Activated CD8-positive, alpha-beta T cell treated with anti-CD3 and anti-CD28 coated beads for 36 hours (primary cell): ENCODE measurements at regions not wholly inside any gene's neighbourhood (a gene's known extent, or its start where the extent isn't known, plus 50 kb on each side); places are given as distances from the start of the nearest gene placed in this dataset.
"Not testable (repeated sequence)": the region's sequence is repeated elsewhere in the genome, so short reads cannot be mapped to it uniquely, and the experiment has no call there.

Experiments
- ATAC-seq: fragments of 200-7000 bp; cut with Tn5 transposase; one replicate; pipeline ENCODE4 v1.10.0; 2021; ENCODE audit warnings: mild to moderate bottlenecking, moderate library complexity
- CTCF ChIA-PET: fragments of 350-600 bp; sonication (Branson Sonifier 250); formaldehyde crosslinking; loops from one replicate; lab custom pipeline; 2021; ENCODE audit warnings: antibody characterized with exemption; lab: Charles Lee
- POLR2A ChIA-PET: fragments of 350-600 bp; sonication (Branson Sonifier 250); formaldehyde crosslinking; loops from one replicate; lab custom pipeline; 2021; ENCODE audit warnings: antibody characterized with exemption; lab: Charles Lee
- DNase-seq: peaks from one replicate; pipeline ENCODE4 v3.0.0-alpha.2; 2020
- H3K27ac Mint-ChIP-seq: one replicate; pipeline ENCODE4 v1.8.0; 2021; ENCODE audit warnings: mild to moderate bottlenecking, mixed read lengths
- H3K27me3 Mint-ChIP-seq: one replicate; pipeline ENCODE4 v1.8.0; 2021; ENCODE audit warnings: mixed read lengths
- H3K36me3 Mint-ChIP-seq: one replicate; pipeline ENCODE4 v1.8.0; 2021; ENCODE audit warnings: low read depth, mixed read lengths
- H3K4me1 Mint-ChIP-seq: one replicate; pipeline ENCODE4 v1.8.0; 2021; ENCODE audit warnings: low read depth, mixed read lengths
- H3K4me3 Mint-ChIP-seq: one replicate; pipeline ENCODE4 v1.8.0; 2021; ENCODE audit warnings: mild to moderate bottlenecking, moderate library complexity, mixed read lengths
- H3K9me3 Mint-ChIP-seq: one replicate; pipeline ENCODE4 v1.8.0; 2021; ENCODE audit warnings: mixed read lengths
- intact Hi-C: fragments of 100-400 bp; cut with micrococcal nuclease; formaldehyde crosslinking; loops from one replicate; pipeline ENCODE4 v1.10.0; 2022
- TF ChIP-seq, protein P1 (sequence below): fragments of 200-600 bp; IDR thresholded peaks from one replicate; pipeline ENCODE4 v1.8.0; 2022; ENCODE audit warnings: antibody characterized with exemption, mild to moderate bottlenecking

- Mint-ChIP-seq H3K9me3 (peaks cover 2% of the 10 kb centered on the region), H3K27me3 (no peaks in the 10 kb centered on the region)
- POLR2A ChIA-PET = no interaction called here
Measured at GRCh38 chr16:65244787-65245186, 122.9 kb upstream of the CDH11 start.

GRCh38 chr16:65235339-65236177 is 113.7 kb upstream of the CDH11 start:
- POLR2A ChIA-PET = no interaction called here
- intact Hi-C loops = no loop called here
- no peak overlapping the region for H3K4me3 Mint-ChIP-seq
- H3K9me3 Mint-ChIP-seq = peaks cover 2% of the 10 kb centered on the region
- DNase-seq (no peak), ATAC-seq (no peak)
- H3K27me3 Mint-ChIP-seq = no peaks in the 10 kb centered on the region
- TF ChIP-seq, protein P1, sequence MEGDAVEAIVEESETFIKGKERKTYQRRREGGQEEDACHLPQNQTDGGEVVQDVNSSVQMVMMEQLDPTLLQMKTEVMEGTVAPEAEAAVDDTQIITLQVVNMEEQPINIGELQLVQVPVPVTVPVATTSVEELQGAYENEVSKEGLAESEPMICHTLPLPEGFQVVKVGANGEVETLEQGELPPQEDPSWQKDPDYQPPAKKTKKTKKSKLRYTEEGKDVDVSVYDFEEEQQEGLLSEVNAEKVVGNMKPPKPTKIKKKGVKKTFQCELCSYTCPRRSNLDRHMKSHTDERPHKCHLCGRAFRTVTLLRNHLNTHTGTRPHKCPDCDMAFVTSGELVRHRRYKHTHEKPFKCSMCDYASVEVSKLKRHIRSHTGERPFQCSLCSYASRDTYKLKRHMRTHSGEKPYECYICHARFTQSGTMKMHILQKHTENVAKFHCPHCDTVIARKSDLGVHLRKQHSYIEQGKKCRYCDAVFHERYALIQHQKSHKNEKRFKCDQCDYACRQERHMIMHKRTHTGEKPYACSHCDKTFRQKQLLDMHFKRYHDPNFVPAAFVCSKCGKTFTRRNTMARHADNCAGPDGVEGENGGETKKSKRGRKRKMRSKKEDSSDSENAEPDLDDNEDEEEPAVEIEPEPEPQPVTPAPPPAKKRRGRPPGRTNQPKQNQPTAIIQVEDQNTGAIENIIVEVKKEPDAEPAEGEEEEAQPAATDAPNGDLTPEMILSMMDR = no peak
- H3K36me3 Mint-ChIP-seq = no peaks in the 10 kb centered on the region
- CTCF ChIA-PET = no interaction called here
- H3K4me1 Mint-ChIP-seq = no peaks in the 10 kb centered on the region
- H3K27ac Mint-ChIP-seq = no peak overlapping the region

More at GRCh38 chr16:65244787-65245186, 122.9 kb upstream of the CDH11 start:
- ATAC-seq = no peak
- Mint-ChIP-seq H3K4me3 (no peak overlapping the region), H3K27ac (no peak overlapping the region), H3K36me3 (no peaks in the 10 kb centered on the region), H3K4me1 (no peaks in the 10 kb centered on the region)
- no peak for DNase-seq
- TF ChIP-seq, protein P1 = no peak
- CTCF ChIA-PET = no interaction called here
- intact Hi-C loops = no loop called here

GRCh38 chr16:65234721-65235320 is 113.0 kb upstream of the CDH11 start:
- CTCF ChIA-PET, H3K36me3 Mint-ChIP-seq, H3K4me3 Mint-ChIP-seq, H3K27ac Mint-ChIP-seq, ATAC-seq, intact Hi-C loops, POLR2A ChIA-PET, H3K4me1 Mint-ChIP-seq, H3K9me3 Mint-ChIP-seq, DNase-seq, H3K27me3 Mint-ChIP-seq: not testable (repeated sequence)

DNA sequence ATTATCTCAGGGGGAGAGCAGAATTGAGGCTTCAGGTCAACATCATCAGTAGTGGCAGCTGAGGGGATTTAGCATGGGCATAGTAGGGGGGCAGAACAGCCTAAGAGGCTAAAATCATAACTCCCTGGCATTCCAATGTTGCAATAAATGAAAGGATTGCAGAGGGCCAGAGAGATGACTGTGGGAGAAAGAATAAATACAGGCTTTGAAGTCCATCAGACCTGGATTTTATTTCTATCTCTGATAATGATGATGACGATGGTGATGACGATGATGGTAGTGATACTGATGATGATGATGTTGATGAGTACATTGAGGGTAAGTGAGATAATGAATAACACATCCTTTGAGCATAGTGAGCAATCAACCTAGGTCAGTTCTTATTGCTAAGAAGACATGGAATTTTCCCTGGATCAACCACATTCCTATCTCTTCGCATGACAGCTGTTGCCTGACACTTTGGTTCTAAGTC is 107.4 kb upstream of the CDH11 start:
- TF ChIP-seq, protein P1 = no peak
- H3K36me3 Mint-ChIP-seq = no peaks in the 10 kb centered on the region
- H3K4me3 Mint-ChIP-seq = no peak overlapping the region
- H3K9me3 Mint-ChIP-seq = no peaks in the 10 kb centered on the region
- no peaks in the 10 kb centered on the region for H3K4me1 Mint-ChIP-seq
- ATAC-seq = no peak
- no peak overlapping the region for H3K27ac Mint-ChIP-seq
- no peaks in the 10 kb centered on the region for H3K27me3 Mint-ChIP-seq
- ChIA-PET POLR2A (no interaction called here), CTCF (no interaction called here)
- intact Hi-C loops = no loop called here
- DNase-seq = no peak

DNA sequence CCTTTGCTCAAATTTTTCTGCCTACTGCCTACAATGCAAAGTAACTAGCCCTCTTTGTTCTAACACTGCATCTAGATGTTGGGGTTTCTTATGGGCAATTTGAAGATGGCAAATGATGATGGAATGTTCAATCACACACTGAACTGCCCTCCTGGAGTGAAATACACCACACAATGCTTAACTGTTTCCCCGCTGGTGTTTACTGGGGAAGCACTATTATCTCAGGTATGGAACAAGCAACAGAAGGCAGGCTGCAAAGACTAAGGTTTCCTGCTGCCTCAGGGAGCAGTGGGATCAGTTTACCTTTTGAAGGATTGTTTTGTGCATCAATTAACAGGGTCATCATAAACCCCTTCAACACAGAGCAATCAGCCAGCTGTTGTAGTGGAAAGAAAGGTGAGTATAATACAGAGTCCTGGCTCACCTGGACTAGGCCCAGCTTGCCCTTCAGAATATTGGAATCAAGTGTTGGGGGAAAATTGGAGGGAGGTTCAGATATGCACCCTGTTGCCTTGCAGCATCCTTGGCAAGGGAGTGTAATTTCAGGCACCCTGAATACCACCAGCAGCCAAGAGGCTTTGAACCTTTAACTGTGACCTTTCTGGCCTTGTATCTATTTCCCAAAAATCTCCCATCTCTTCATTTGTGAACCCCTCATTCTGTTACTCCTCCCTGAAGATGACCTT is 105.4 kb upstream of the CDH11 start:
- Mint-ChIP-seq H3K4me1 (no peaks in the 10 kb centered on the region), H3K27me3 (no peaks in the 10 kb centered on the region), H3K4me3 (no peak overlapping the region), H3K9me3 (no peaks in the 10 kb centered on the region), H3K27ac (no peak overlapping the region), H3K36me3 (no peaks in the 10 kb centered on the region)
- ChIA-PET POLR2A (no interaction called here), CTCF (no interaction called here)
- intact Hi-C loops = no loop called here
- ATAC-seq (no peak), DNase-seq (no peak)
- TF ChIP-seq, protein P1 = no peak
